GM12878 (cell line): ENCODE measurements at regions not wholly inside any gene's neighbourhood (a gene's known extent, or its start where the extent isn't known, plus 50 kb on each side); places are given as distances from the start of the nearest gene placed in this dataset.

Experiments used
- ATAC-seq: fragments of 200-7000 bp; cut with Tn5 transposase; 3 replicates; pipeline ENCODE4 v1.9.1; 2020; ENCODE audit warnings: mild to moderate bottlenecking, moderate library complexity
- BruUV-seq: library from RNA; stranded (reverse); fragments of 400-500 nt; replicated peaks from 2 replicates; lab custom pipeline; 2021; lab: Mats Ljungman, UMichigan
- CTCF ChIA-PET: fragments of 300-600 bp; sonication (Branson Sonifier 250); formaldehyde crosslinking; extraction: SDS; loops from one replicate; lab custom pipeline; 2021; ENCODE audit warnings: inconsistent platforms; lab: Yijun Ruan, JAX
- POLR2A ChIA-PET: fragments of 350-600 bp; formaldehyde crosslinking; extraction: SDS; loops from one replicate; lab custom pipeline; 2021; ENCODE audit warnings: inconsistent platforms; lab: Charles Lee
- RAD21 ChIA-PET: fragments of 300-600 bp; sonication (Branson Sonifier 250); formaldehyde crosslinking; loops from one replicate; lab custom pipeline; 2023; ENCODE audit warnings: antibody characterized with exemption; ENCODE audit not compliant: unreplicated experiment; lab: Charles Lee
- SMC1A ChIA-PET: fragments of 300-600 bp; sonication (Branson Sonifier 250); formaldehyde crosslinking; loops from one replicate; lab custom pipeline; 2023; ENCODE audit not compliant: unreplicated experiment, uncharacterized antibody; lab: Charles Lee
- DNase-seq: peaks from one replicate; pipeline ENCODE4 v3.0.0-alpha.2; 2011; ENCODE audit warnings: low read depth, low spot score
- FAIRE-seq: peaks from 3 replicates; lab custom pipeline; 2011; peaks lifted over from hg19 to GRCh38; lab: Jason Lieb, UNC
- H2AFZ ChIP-seq: 2 replicates; pipeline ENCODE4 v1.6.0; 2011; ENCODE audit warnings: low read depth, low read length, control low read depth; ENCODE audit not compliant: control insufficient read depth
- H3K27ac ChIP-seq: 2 replicates; pipeline ENCODE4 v1.5.1; 2011; ENCODE audit warnings: control low read depth; ENCODE audit not compliant: control insufficient read depth, insufficient read depth
- H3K27me3 ChIP-seq, 2 experiments: replicated peaks in 1 of 2; 2 replicates each; pipeline versions ENCODE4 v1.6.0 to v1.6.1; 2011; ENCODE audit warnings: low read length in 1 of 2; ENCODE audit not compliant: control insufficient read depth in 2 of 2, insufficient read depth in 2 of 2
- H3K36me3 ChIP-seq, 2 experiments: 2 replicates each; pipeline ENCODE4 v1.5.1; 2011; ENCODE audit warnings: low read length in 1 of 2; ENCODE audit not compliant: control insufficient read depth in 2 of 2, insufficient read depth in 2 of 2
- H3K4me1 ChIP-seq: 2 replicates; pipeline ENCODE4 v1.6.1; 2011; ENCODE audit warnings: mild to moderate bottlenecking, low read length, moderate library complexity, mixed read lengths; ENCODE audit not compliant: control insufficient read depth, insufficient read depth
- H3K4me2 ChIP-seq: 2 replicates; pipeline ENCODE4 v1.6.0; 2011; ENCODE audit warnings: control low read depth; ENCODE audit not compliant: control insufficient read depth, insufficient read depth
- H3K4me3 ChIP-seq: fragments of 200-600 bp; sonication (generic); 2 replicates; pipeline ENCODE4 v1.5.1; 2016
- H3K79me2 ChIP-seq: 2 replicates; pipeline ENCODE4 v1.6.0; 2011; ENCODE audit warnings: low read length; ENCODE audit not compliant: control insufficient read depth, insufficient read depth
- H3K9ac ChIP-seq: 2 replicates; pipeline ENCODE4 v1.8.0; 2011; ENCODE audit warnings: low read length, control low read depth, mixed read lengths; ENCODE audit not compliant: control insufficient read depth, insufficient read depth
- H3K9me3 ChIP-seq: replicated peaks from 3 replicates; pipeline ENCODE4 v1.5.1; 2011; ENCODE audit warnings: mild to moderate bottlenecking, low read length; ENCODE audit not compliant: control insufficient read depth, insufficient read depth
- H4K20me1 ChIP-seq: 2 replicates; pipeline ENCODE4 v1.6.0; 2011; ENCODE audit not compliant: control insufficient read depth, insufficient read depth
- ATF7 ChIP-seq: fragments of 450-650 bp; IDR thresholded peaks from 2 replicates; pipeline ENCODE4 v1.6.1; 2016; ENCODE audit warnings: low read depth, mild to moderate bottlenecking
- BHLHE40 ChIP-seq, 2 experiments: fragments of 450-650 bp in 1 of 2; IDR thresholded peaks; 2 replicates each; pipeline ENCODE4 v1.6.1; 2011 to 2017; ENCODE audit warnings: low read depth in 2 of 2, borderline replicate concordance in 1 of 2, improper control_type of control experiment in 1 of 2, low read length in 1 of 2, mild to moderate bottlenecking in 1 of 2
- GABPA ChIP-seq: IDR thresholded peaks from 2 replicates; pipeline ENCODE4 v1.6.1; 2014; ENCODE audit warnings: antibody characterized with exemption, low read depth, mild to moderate bottlenecking, inconsistent platforms
- HDGF ChIP-seq: fragments of 450-650 bp; IDR thresholded peaks from 2 replicates; pipeline ENCODE4 v1.6.1; 2016; ENCODE audit warnings: antibody characterized with exemption
- HSF1 ChIP-seq: fragments of 150-350 bp; IDR thresholded peaks from 2 replicates; pipeline ENCODE4 v1.6.1; 2014; ENCODE audit warnings: mild to moderate bottlenecking, low read depth, low read length
- MAX ChIP-seq: IDR thresholded peaks from 2 replicates; pipeline ENCODE4 v1.6.1; 2012; ENCODE audit warnings: low read depth, low read length, improper control_type of control experiment
- MEF2B ChIP-seq: fragments of 450-650 bp; IDR thresholded peaks from 2 replicates; pipeline ENCODE4 v1.6.1; 2018; ENCODE audit warnings: mild to moderate bottlenecking, moderate library complexity; ENCODE audit not compliant: partially characterized antibody, poor library complexity, severe bottlenecking
- NR2F1 ChIP-seq: fragments of 450-650 bp; conservative IDR thresholded peaks from 2 replicates; pipeline ENCODE4 v1.6.1; 2017; ENCODE audit warnings: mild to moderate bottlenecking
- NRF1 ChIP-seq: conservative IDR thresholded peaks from 2 replicates; pipeline ENCODE4 v1.6.1; 2011; ENCODE audit warnings: mild to moderate bottlenecking, low read depth, low read length, improper control_type of control experiment
- PAX8 ChIP-seq: fragments of 450-650 bp; IDR thresholded peaks from 2 replicates; pipeline ENCODE4 v1.6.1; 2017; ENCODE audit warnings: mild to moderate bottlenecking, moderate library complexity
- RB1 ChIP-seq: fragments of 450-650 bp; formaldehyde crosslinking; IDR thresholded peaks from 2 replicates; pipeline ENCODE4 v1.6.1; 2017; ENCODE audit warnings: mild to moderate bottlenecking, borderline replicate concordance
- STAT3 ChIP-seq: IDR thresholded peaks from 2 replicates; pipeline ENCODE4 v1.6.1; 2011; ENCODE audit warnings: low read depth, low read length, improper control_type of control experiment
- SUZ12 ChIP-seq: fragments of 200-600 bp; sonication (generic); IDR thresholded peaks from one replicate; pipeline ENCODE4 v1.6.1; 2018; ENCODE audit warnings: antibody characterized with exemption, mild to moderate bottlenecking; ENCODE audit not compliant: unreplicated experiment
- TCF12 ChIP-seq: IDR thresholded peaks from 2 replicates; pipeline ENCODE4 v1.6.1; 2011; ENCODE audit warnings: low read depth, mild to moderate bottlenecking, low read length
- TCF7 ChIP-seq: IDR thresholded peaks from 2 replicates; pipeline ENCODE4 v1.6.1; 2014; ENCODE audit warnings: antibody characterized with exemption, borderline replicate concordance
- ZNF274 ChIP-seq: IDR thresholded peaks from one replicate; pipeline ENCODE4 v1.8.0; 2011; ENCODE audit not compliant: insufficient read length, insufficient read depth
- WGBS: methylation state at CpG from one replicate; pipeline ENCODE4 v1.1.6; 2016; ENCODE audit warnings: low lambda C conversion rate; ENCODE audit not compliant: insufficient replicate concordance, insufficient coverage; ENCODE audit errors: missing lambda C conversion rate; 5-methylcytosine and 5-hydroxymethylcytosine counted together
- in situ Hi-C: fragments of 300-500 bp; cut with MboI; formaldehyde crosslinking; loops from 9 replicates; pipeline ENCODE4 v1.14.3; 2018; ENCODE audit warnings: mixed read lengths
- intact Hi-C: fragments of 100-400 bp; cut with micrococcal nuclease; formaldehyde crosslinking; loops from one replicate; pipeline ENCODE4 v1.14.2; 2022; ENCODE audit not compliant: unreplicated experiment
- TF ChIP-seq, protein P1 (sequence below): fragments of 450-650 bp; IDR thresholded peaks from 2 replicates; pipeline ENCODE4 v1.6.1; 2016; ENCODE audit warnings: mild to moderate bottlenecking, moderate library complexity, borderline replicate concordance
- TF ChIP-seq, protein P2 (sequence below): IDR thresholded peaks from 2 replicates; pipeline ENCODE4 v1.6.1; 2011; ENCODE audit warnings: mild to moderate bottlenecking, low read depth, low read length, moderate library complexity; ENCODE audit not compliant: insufficient replicate concordance

DNA sequence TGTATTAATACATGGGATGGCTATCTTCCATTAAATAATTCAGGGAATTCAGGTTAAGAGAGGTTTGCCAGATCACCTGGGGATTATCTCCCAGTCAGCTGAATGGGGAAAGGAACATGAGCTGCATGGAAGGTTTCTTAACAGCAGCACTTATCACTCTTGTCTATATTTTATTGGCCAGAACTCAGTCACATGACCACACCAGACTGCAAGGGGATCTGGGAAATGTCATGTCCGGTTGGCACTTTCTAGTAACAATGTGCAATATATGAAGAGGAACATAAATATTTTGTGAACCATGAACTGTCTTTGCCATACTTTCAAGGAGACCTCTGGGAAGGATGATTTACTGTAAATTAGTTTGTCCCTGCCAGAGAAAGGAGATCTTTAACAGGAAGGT is 599.1 kb downstream of the SLC4A3 start (continued):
- TF ChIP-seq HSF1: no peak
- TF ChIP-seq, protein P1, sequence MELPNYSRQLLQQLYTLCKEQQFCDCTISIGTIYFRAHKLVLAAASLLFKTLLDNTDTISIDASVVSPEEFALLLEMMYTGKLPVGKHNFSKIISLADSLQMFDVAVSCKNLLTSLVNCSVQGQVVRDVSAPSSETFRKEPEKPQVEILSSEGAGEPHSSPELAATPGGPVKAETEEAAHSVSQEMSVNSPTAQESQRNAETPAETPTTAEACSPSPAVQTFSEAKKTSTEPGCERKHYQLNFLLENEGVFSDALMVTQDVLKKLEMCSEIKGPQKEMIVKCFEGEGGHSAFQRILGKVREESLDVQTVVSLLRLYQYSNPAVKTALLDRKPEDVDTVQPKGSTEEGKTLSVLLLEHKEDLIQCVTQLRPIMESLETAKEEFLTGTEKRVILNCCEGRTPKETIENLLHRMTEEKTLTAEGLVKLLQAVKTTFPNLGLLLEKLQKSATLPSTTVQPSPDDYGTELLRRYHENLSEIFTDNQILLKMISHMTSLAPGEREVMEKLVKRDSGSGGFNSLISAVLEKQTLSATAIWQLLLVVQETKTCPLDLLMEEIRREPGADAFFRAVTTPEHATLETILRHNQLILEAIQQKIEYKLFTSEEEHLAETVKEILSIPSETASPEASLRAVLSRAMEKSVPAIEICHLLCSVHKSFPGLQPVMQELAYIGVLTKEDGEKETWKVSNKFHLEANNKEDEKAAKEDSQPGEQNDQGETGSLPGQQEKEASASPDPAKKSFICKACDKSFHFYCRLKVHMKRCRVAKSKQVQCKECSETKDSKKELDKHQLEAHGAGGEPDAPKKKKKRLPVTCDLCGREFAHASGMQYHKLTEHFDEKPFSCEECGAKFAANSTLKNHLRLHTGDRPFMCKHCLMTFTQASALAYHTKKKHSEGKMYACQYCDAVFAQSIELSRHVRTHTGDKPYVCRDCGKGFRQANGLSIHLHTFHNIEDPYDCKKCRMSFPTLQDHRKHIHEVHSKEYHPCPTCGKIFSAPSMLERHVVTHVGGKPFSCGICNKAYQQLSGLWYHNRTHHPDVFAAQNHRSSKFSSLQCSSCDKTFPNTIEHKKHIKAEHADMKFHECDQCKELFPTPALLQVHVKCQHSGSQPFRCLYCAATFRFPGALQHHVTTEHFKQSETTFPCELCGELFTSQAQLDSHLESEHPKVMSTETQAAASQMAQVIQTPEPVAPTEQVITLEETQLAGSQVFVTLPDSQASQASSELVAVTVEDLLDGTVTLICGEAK: no peak
- no peak for TF ChIP-seq ATF7
- no peak for TF ChIP-seq STAT3
- TF ChIP-seq RB1: no peak
- TF ChIP-seq TCF12: no peak
- no peak for TF ChIP-seq NRF1

DNA sequence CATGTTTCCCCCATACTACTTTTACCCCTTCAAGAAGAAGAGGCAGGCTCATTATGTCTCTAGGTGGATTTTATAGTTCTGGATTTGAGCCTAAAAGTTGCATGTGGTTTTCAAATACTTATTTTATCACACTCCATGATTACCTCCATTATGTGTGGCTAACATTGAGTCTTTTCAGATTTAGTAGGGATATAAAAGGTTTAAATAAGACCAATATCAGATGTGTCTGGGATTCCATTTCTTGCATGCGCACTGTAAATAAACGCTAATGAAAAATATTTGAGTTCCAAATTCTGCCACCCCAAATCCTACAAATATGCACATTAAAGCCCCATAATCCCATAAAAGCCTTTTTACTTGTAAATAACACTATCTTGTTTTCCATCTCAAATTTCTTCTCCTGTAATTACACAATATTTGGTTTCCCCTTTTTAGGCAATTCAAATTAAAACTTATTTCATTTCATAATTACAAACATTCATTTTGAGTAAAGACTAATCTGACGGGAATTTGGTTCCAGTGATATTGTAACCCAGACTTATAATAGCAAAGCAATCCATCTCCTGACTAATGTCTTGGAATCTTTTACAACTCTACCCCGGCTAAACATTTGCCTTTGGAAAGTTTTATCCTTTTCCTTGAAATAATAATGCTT is 600.0 kb downstream of the SLC4A3 start:
- Histone ChIP-seq H3K27me3 (no peaks in the 10 kb centered on the region), H3K9ac (no peak overlapping the region), H3K27ac (no peak overlapping the region), H2AFZ (no peak overlapping the region), H3K9me3 (no peaks in the 10 kb centered on the region), H3K4me3 (no peak overlapping the region), H3K36me3 (no peaks in the 10 kb centered on the region), H3K4me2 (no peak overlapping the region), H3K4me1 (no peaks in the 10 kb centered on the region), H3K79me2 (no peaks in the 10 kb centered on the region), H4K20me1 (no peaks in the 10 kb centered on the region)
- ChIA-PET POLR2A (no interaction called here), RAD21 (no interaction called here), SMC1A (no interaction called here), CTCF (no interaction called here)
- FAIRE-seq: no peak
- WGBS: 43% methylated on average over 4 of the region's 4 CpGs
- in situ Hi-C loops (no loop called here), intact Hi-C loops (no loop called here)
- DNase-seq: no peak
- ATAC-seq: no peak
- BruUV-seq: no TSS peak
- TF ChIP-seq MEF2B (no peak), TCF7 (no peak), SUZ12 (no peak), GABPA (no peak), PAX8 (no peak), MAX (no peak), HDGF (no peak), ZNF274 (no peak), NR2F1 (no peak), BHLHE40 (IDR thresholded peaks at IDR 0.05; ENCODE audit: borderline replicate concordance in 1 of 2, low read depth in 2 of 2, low read length in 1 of 2) (no peak)
- TF ChIP-seq, protein P2, sequence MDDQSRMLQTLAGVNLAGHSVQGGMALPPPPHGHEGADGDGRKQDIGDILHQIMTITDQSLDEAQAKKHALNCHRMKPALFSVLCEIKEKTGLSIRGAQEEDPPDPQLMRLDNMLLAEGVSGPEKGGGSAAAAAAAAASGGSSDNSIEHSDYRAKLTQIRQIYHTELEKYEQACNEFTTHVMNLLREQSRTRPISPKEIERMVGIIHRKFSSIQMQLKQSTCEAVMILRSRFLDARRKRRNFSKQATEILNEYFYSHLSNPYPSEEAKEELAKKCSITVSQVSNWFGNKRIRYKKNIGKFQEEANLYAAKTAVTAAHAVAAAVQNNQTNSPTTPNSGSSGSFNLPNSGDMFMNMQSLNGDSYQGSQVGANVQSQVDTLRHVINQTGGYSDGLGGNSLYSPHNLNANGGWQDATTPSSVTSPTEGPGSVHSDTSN: no peak
